PC-9 (cell line): ENCODE measurements at regions not wholly inside any gene's neighbourhood (a gene's known extent, or its start where the extent isn't known, plus 50 kb on each side); places are given as distances from the start of the nearest gene placed in this dataset.

Experiments
- EZH2 ChIP-seq: fragments of 200-600 bp; sonication (generic); IDR thresholded peaks from 2 replicates; pipeline ENCODE4 v1.8.0; 2017; ENCODE audit warnings: antibody characterized with exemption, low read depth
- TF ChIP-seq, protein P1 (sequence below): fragments of 200-600 bp; sonication (generic); conservative IDR thresholded peaks from 2 replicates; pipeline ENCODE4 v1.6.1; 2017; ENCODE audit warnings: mixed run types, antibody characterized with exemption, mild to moderate bottlenecking, moderate library complexity

DNA sequence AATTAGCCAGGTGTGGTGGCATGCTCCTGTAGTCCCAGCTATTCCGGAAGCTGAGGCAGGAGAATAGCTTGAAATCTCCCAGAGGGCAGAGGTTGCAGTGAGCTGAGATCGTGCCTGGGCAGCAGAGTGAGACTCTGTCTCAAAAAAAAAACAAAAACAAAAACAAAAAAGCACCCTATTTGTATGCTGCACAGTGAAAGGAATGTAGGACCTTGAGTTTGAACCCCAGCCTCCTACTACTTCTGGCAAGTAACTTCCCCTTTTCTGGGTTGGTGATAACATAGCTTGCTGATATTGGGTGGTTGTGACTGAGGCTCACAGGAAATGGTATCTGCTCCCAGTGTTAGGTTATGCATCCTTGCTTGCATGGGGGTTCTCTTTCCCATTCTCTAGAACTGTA lies 205.3 kb downstream of the BUB3 start:
- TF ChIP-seq, protein P1, sequence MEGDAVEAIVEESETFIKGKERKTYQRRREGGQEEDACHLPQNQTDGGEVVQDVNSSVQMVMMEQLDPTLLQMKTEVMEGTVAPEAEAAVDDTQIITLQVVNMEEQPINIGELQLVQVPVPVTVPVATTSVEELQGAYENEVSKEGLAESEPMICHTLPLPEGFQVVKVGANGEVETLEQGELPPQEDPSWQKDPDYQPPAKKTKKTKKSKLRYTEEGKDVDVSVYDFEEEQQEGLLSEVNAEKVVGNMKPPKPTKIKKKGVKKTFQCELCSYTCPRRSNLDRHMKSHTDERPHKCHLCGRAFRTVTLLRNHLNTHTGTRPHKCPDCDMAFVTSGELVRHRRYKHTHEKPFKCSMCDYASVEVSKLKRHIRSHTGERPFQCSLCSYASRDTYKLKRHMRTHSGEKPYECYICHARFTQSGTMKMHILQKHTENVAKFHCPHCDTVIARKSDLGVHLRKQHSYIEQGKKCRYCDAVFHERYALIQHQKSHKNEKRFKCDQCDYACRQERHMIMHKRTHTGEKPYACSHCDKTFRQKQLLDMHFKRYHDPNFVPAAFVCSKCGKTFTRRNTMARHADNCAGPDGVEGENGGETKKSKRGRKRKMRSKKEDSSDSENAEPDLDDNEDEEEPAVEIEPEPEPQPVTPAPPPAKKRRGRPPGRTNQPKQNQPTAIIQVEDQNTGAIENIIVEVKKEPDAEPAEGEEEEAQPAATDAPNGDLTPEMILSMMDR = no peak
- TF ChIP-seq EZH2 = no peak
